IMR-90 (cell line): ENCODE measurements at regions not wholly inside any gene's neighbourhood (a gene's known extent, or its start where the extent isn't known, plus 50 kb on each side); places are given as distances from the start of the nearest gene placed in this dataset.

Experiments used
- ATAC-seq: fragments of 200-7000 bp; cut with Tn5 transposase; 2 replicates; pipeline ENCODE4 v1.9.1; 2020; ENCODE audit warnings: low read depth, mild to moderate bottlenecking, moderate library complexity
- BruUV-seq: library from RNA; stranded (reverse); fragments of 400-500 nt; replicated peaks from 2 replicates; lab custom pipeline; 2021; lab: Mats Ljungman, UMichigan
- CTCF ChIA-PET: fragments of 300-600 bp; formaldehyde crosslinking; extraction: SDS; loops from one replicate; lab custom pipeline; 2021; ENCODE audit warnings: antibody characterized with exemption; lab: Yijun Ruan, JAX
- POLR2A ChIA-PET: fragments of 300-600 bp; sonication (Branson Sonifier 250); formaldehyde crosslinking; loops from one replicate; lab custom pipeline; 2022; ENCODE audit warnings: antibody characterized with exemption; ENCODE audit not compliant: unreplicated experiment; lab: Charles Lee
- DNase-seq: peaks from one replicate; pipeline ENCODE4 v3.0.0; 2013
- H2AFZ ChIP-seq: replicated peaks from 2 replicates; pipeline ENCODE3; 2013; ENCODE audit warnings: low read length, mild to moderate bottlenecking; ENCODE audit not compliant: poor library complexity
- H2AK5ac ChIP-seq: 2 replicates; pipeline ENCODE4 v1.6.1; 2013; ENCODE audit warnings: low read depth, low read length, inconsistent platforms
- H2AK9ac ChIP-seq: replicated peaks from 2 replicates; pipeline ENCODE3; 2013; ENCODE audit warnings: mild to moderate bottlenecking, low read depth, low read length, moderate library complexity; ENCODE audit not compliant: poor library complexity
- H2BK120ac ChIP-seq: 2 replicates; pipeline ENCODE4 v1.6.1; 2013; ENCODE audit warnings: low read depth, low read length, inconsistent platforms
- H2BK15ac ChIP-seq: 3 replicates; pipeline ENCODE4 v1.6.1; 2013; ENCODE audit warnings: low read depth, low read length, inconsistent platforms
- H2BK20ac ChIP-seq: 2 replicates; pipeline ENCODE4 v1.6.1; 2013; ENCODE audit warnings: low read depth, mild to moderate bottlenecking, inconsistent platforms, low read length, moderate library complexity
- H2BK5ac ChIP-seq: 2 replicates; pipeline ENCODE4 v1.6.1; 2013; ENCODE audit warnings: mild to moderate bottlenecking, low read depth, low read length, inconsistent platforms; ENCODE audit not compliant: poor library complexity, severe bottlenecking
- H3K14ac ChIP-seq: replicated peaks from 2 replicates; pipeline ENCODE4 v1.6.1; 2013; ENCODE audit warnings: low read depth, low read length, inconsistent platforms
- H3K18ac ChIP-seq: 2 replicates; pipeline ENCODE4 v1.6.1; 2013; ENCODE audit warnings: low read depth, low read length, control low read depth
- H3K23ac ChIP-seq: 2 replicates; pipeline ENCODE4 v1.6.1; 2013; ENCODE audit warnings: low read depth, low read length, inconsistent platforms
- H3K27ac ChIP-seq: 2 replicates; pipeline ENCODE4 v1.5.1; 2013; ENCODE audit warnings: mild to moderate bottlenecking, control low read depth, low read length; ENCODE audit not compliant: insufficient read depth
- H3K27me3 ChIP-seq: 2 replicates; pipeline ENCODE4 v1.6.1; 2013; ENCODE audit warnings: low read length; ENCODE audit not compliant: control insufficient read depth, insufficient read depth
- H3K36me3 ChIP-seq: 2 replicates; pipeline ENCODE4 v1.6.1; 2013; ENCODE audit warnings: low read length, mixed read lengths; ENCODE audit not compliant: control insufficient read depth, insufficient read depth
- H3K4ac ChIP-seq: 2 replicates; pipeline ENCODE4 v1.6.1; 2013; ENCODE audit warnings: low read depth, low read length, inconsistent platforms
- H3K4me1 ChIP-seq: 2 replicates; pipeline ENCODE4 v1.6.1; 2013; ENCODE audit warnings: low read length, mixed read lengths; ENCODE audit not compliant: control insufficient read depth, insufficient read depth
- H3K4me2 ChIP-seq: 2 replicates; pipeline ENCODE4 v1.6.1; 2013; ENCODE audit warnings: low read depth, mild to moderate bottlenecking, control low read depth, low read length, moderate library complexity
- H3K4me3 ChIP-seq: 2 replicates; pipeline ENCODE4 v1.5.1; 2013; ENCODE audit warnings: low read depth, mild to moderate bottlenecking, control low read depth, low read length, moderate library complexity; ENCODE audit not compliant: insufficient read depth
- H3K56ac ChIP-seq: 2 replicates; pipeline ENCODE4 v1.6.1; 2013; ENCODE audit warnings: low read length, inconsistent platforms; ENCODE audit not compliant: insufficient read depth; ENCODE audit errors: extremely low read depth
- H3K79me1 ChIP-seq, 2 experiments: 2 replicates each; pipeline ENCODE4 v1.6.1; 2013; ENCODE audit warnings: low read length in 2 of 2, inconsistent platforms in 1 of 2, low read depth in 1 of 2
- H3K9ac ChIP-seq: 2 replicates; pipeline ENCODE4 v1.6.1; 2013; ENCODE audit warnings: low read depth, low read length, control low read depth
- H3K9me1 ChIP-seq: 2 replicates; pipeline ENCODE4 v1.6.1; 2013; ENCODE audit warnings: low read length, inconsistent platforms; ENCODE audit not compliant: insufficient read depth
- H3K9me3 ChIP-seq: 2 replicates; pipeline ENCODE4 v1.6.1; 2013; ENCODE audit warnings: low read length; ENCODE audit not compliant: control insufficient read depth, insufficient read depth
- H4K20me1 ChIP-seq: 2 replicates; pipeline ENCODE4 v1.6.1; 2013; ENCODE audit warnings: low read length, inconsistent platforms; ENCODE audit not compliant: insufficient read depth
- H4K5ac ChIP-seq: 2 replicates; pipeline ENCODE4 v1.6.1; 2013; ENCODE audit warnings: mild to moderate bottlenecking, low read depth, low read length, control low read depth
- H4K8ac ChIP-seq, 2 experiments: 2 replicates each; pipeline ENCODE4 v1.6.1; 2013; ENCODE audit warnings: low read depth in 2 of 2, low read length in 2 of 2, control low read depth in 1 of 2, inconsistent platforms in 1 of 2
- H4K91ac ChIP-seq: 2 replicates; pipeline ENCODE4 v1.6.1; 2013; ENCODE audit warnings: low read depth, low read length, inconsistent platforms; ENCODE audit not compliant: insufficient read depth
- BHLHE40 ChIP-seq: fragments of 150-350 bp; IDR thresholded peaks from 2 replicates; pipeline ENCODE4 v1.6.1; 2016; ENCODE audit warnings: mild to moderate bottlenecking, low read depth, low read length
- CEBPB ChIP-seq: IDR thresholded peaks from 2 replicates; pipeline ENCODE4 v1.6.1; 2012; ENCODE audit warnings: low read depth, low read length, improper control_type of control experiment
- CHD1 ChIP-seq: IDR thresholded peaks from 2 replicates; pipeline ENCODE4 v1.6.1; 2012; ENCODE audit warnings: low read depth, low read length, improper control_type of control experiment
- CTCF ChIP-seq: conservative IDR thresholded peaks from 2 replicates; pipeline ENCODE4 v1.5.1; 2012; ENCODE audit warnings: mild to moderate bottlenecking, low read depth, low read length, improper control_type of control experiment
- FOS ChIP-seq: fragments of 150-350 bp; IDR thresholded peaks from 2 replicates; pipeline ENCODE4 v1.6.1; 2016; ENCODE audit warnings: low read depth, low read length
- MAFK ChIP-seq: IDR thresholded peaks from 2 replicates; pipeline ENCODE4 v1.6.1; 2012; ENCODE audit warnings: low read depth, low read length, improper control_type of control experiment
- MXI1 ChIP-seq: IDR thresholded peaks from 2 replicates; pipeline ENCODE4 v1.6.1; 2012; ENCODE audit warnings: low read depth, mild to moderate bottlenecking, low read length, moderate library complexity, borderline replicate concordance
- NFE2L2 ChIP-seq: fragments of 150-350 bp; IDR thresholded peaks from 2 replicates; pipeline ENCODE4 v1.6.1; 2016; ENCODE audit warnings: low read depth, mild to moderate bottlenecking, low read length
- POLR2A ChIP-seq: IDR thresholded peaks from 2 replicates; pipeline ENCODE4 v1.6.1; 2012; ENCODE audit warnings: mild to moderate bottlenecking, low read depth, low read length
- RCOR1 ChIP-seq: IDR thresholded peaks from 2 replicates; pipeline ENCODE4 v1.6.1; 2012; ENCODE audit warnings: mild to moderate bottlenecking, low read length, improper control_type of control experiment; ENCODE audit not compliant: insufficient replicate concordance
- RFX5 ChIP-seq: IDR thresholded peaks from 2 replicates; pipeline ENCODE4 v1.8.0; 2012; ENCODE audit warnings: low read depth, mild to moderate bottlenecking, low read length, moderate library complexity
- SMC3 ChIP-seq: fragments of 150-350 bp; IDR thresholded peaks from 2 replicates; pipeline ENCODE4 v1.6.1; 2016; ENCODE audit warnings: low read depth, mild to moderate bottlenecking, antibody characterized with exemption, low read length, moderate library complexity
- WGBS, 2 experiments: methylation state at CpG; one replicate each; pipeline versions ENCODE4 v1.1.5 to v1.1.7; 2013; ENCODE audit warnings: missing lambda C conversion rate in 2 of 2; ENCODE audit not compliant: insufficient read length in 1 of 2; ENCODE audit errors: extremely low coverage in 2 of 2; 5-methylcytosine and 5-hydroxymethylcytosine counted together
- dilution Hi-C: fragments of 300-500 bp; cut with HindIII; formaldehyde crosslinking; loops from one replicate; pipeline ENCODE4 v1.14.3; 2018; ENCODE audit warnings: low sequenced_read_pairs; ENCODE audit not compliant: unreplicated experiment
- in situ Hi-C: fragments of 300-500 bp; cut with MboI; formaldehyde crosslinking; loops from 3 replicates; pipeline ENCODE4 v1.14.3; 2019; ENCODE audit warnings: low sequenced_read_pairs, inconsistent platforms, mixed read lengths
- intact Hi-C: fragments of 100-400 bp; cut with micrococcal nuclease; formaldehyde crosslinking; loops from 2 replicates; pipeline ENCODE4 v1.10.0; 2022

GRCh38 chr6:71038711-71039344 lies 82.0 kb upstream of the B3GAT2 start:
- no peak overlapping the region for H2AK9ac ChIP-seq
- BruUV-seq: no TSS peak
- no peak overlapping the region for H3K23ac ChIP-seq
- no peak overlapping the region for H3K14ac ChIP-seq
- H2AK5ac ChIP-seq: no peak overlapping the region
- intact Hi-C loops (no loop called here), in situ Hi-C loops (no loop called here), dilution Hi-C loops (no loop called here)
- CTCF ChIA-PET: no interaction called here
- no peak overlapping the region for H3K9ac ChIP-seq
- DNase-seq: no peak
- no peak overlapping the region for H2BK15ac ChIP-seq
- no peaks in the 10 kb centered on the region for H3K36me3 ChIP-seq
- no peak overlapping the region for H3K27ac ChIP-seq
- no peaks in the 10 kb centered on the region for H3K9me3 ChIP-seq
- H3K4me1 ChIP-seq: no peaks in the 10 kb centered on the region
- H3K27me3 ChIP-seq: peaks cover 5% of the 10 kb centered on the region
- H4K91ac ChIP-seq: no peak overlapping the region
- H3K79me1 ChIP-seq: no peaks in the 10 kb centered on the region
- no peak overlapping the region for H3K4ac ChIP-seq
- POLR2A ChIA-PET: no interaction called here
- no peak overlapping the region for H3K18ac ChIP-seq
- WGBS, 2 experiments: no CpG with 5 or more reads among the region's 8 CpGs
- H2BK120ac ChIP-seq: no peak overlapping the region
- H3K4me3 ChIP-seq: no peak overlapping the region
- no peak overlapping the region for H2AFZ ChIP-seq
- H3K4me2 ChIP-seq: no peak overlapping the region
- no peak overlapping the region for H4K8ac ChIP-seq
- no peaks in the 10 kb centered on the region for H4K20me1 ChIP-seq
- no peak overlapping the region for H4K5ac ChIP-seq
- H2BK5ac ChIP-seq: no peak overlapping the region
- no peaks in the 10 kb centered on the region for H3K9me1 ChIP-seq
- no peak for TF ChIP-seq CTCF
- no peak for TF ChIP-seq MAFK
- TF ChIP-seq SMC3: no peak
- no peak for TF ChIP-seq MXI1
- TF ChIP-seq CEBPB: no peak
- no peak for TF ChIP-seq NFE2L2
- TF ChIP-seq RCOR1: no peak
- TF ChIP-seq BHLHE40: no peak
- no peak for TF ChIP-seq FOS
- no peak for TF ChIP-seq RFX5
- TF ChIP-seq POLR2A: no peak
- TF ChIP-seq CHD1: no peak
- H3K56ac ChIP-seq: no peak overlapping the region
- ATAC-seq: no peak
- H2BK20ac ChIP-seq: no peak overlapping the region
